Body of pancreas (tissue), 4 donors: ENCODE measurements at regions not wholly inside any gene's neighbourhood (a gene's known extent, or its start where the extent isn't known, plus 50 kb on each side); places are given as distances from the start of the nearest gene placed in this dataset.

Source experiments
- ATAC-seq: fragments of 150-250 bp; one replicate; pipeline ENCODE4 v1.9.1; 2016
- DNase-seq, 4 donors: peaks; one replicate each; pipeline ENCODE4 v3.0.0-alpha.2; 2019
- H3K27ac ChIP-seq, 4 donors: fragments of 200-600 bp; sonication (generic); 1 replicate in 3 of 4; 2 replicates in 1 of 4; pipeline versions ENCODE4 v1.5.1 to v1.6.1; 2016 to 2019; ENCODE audit warnings: mild to moderate bottlenecking in 1 of 4, mixed read lengths in 1 of 4, moderate library complexity in 1 of 4
- H3K27me3 ChIP-seq, 2 donors: fragments of 200-600 bp; sonication (generic); one replicate each; pipeline ENCODE4 v1.6.0; 2016; ENCODE audit warnings: mild to moderate bottlenecking in 1 of 2
- H3K36me3 ChIP-seq, 2 donors: fragments of 200-600 bp; sonication (generic); replicated peaks in 1 of 2; 2 replicates each; pipeline ENCODE4 v1.5.1; 2016; ENCODE audit warnings: low read depth in 2 of 2; ENCODE audit not compliant: insufficient read depth in 1 of 2
- H3K4me1 ChIP-seq: fragments of 200-600 bp; sonication (generic); one replicate; pipeline ENCODE4 v1.6.0; 2016
- H3K4me3 ChIP-seq, 2 donors: fragments of 200-600 bp; sonication (generic); 1 replicate in 1 of 2; 2 replicates in 1 of 2; pipeline ENCODE4 v1.5.1; 2016 to 2019
- H3K9me3 ChIP-seq, 3 donors: fragments of 200-600 bp; sonication (generic); 1 replicate in 2 of 3; 2 replicates in 1 of 3; pipeline ENCODE4 v1.5.1; 2016
- POLR2A ChIP-seq, 3 donors: fragments of 450-650 bp; IDR thresholded peaks; one replicate each; pipeline ENCODE4 v1.6.1; 2016; ENCODE audit warnings: antibody characterized with exemption in 3 of 3, mild to moderate bottlenecking in 2 of 3
- WGBS, 2 donors: methylation state at CpG; one replicate each; pipeline ENCODE4 v1.1.5; 2017; 5-methylcytosine and 5-hydroxymethylcytosine counted together
- intact Hi-C: fragments of 100-400 bp; cut with DNase I; formaldehyde crosslinking; loops from one replicate; pipeline ENCODE4 v1.15.1; 2023
- TF ChIP-seq, protein P1 (sequence below), 7 experiments: fragments of 450-650 bp in 4 of 7; fragments of 200-600 bp in 3 of 7; sonication (generic) in 3 of 7; IDR thresholded peaks; one replicate each; pipeline ENCODE4 v1.5.1; 2016 to 2019; ENCODE audit warnings: antibody characterized with exemption in 7 of 7

DNA sequence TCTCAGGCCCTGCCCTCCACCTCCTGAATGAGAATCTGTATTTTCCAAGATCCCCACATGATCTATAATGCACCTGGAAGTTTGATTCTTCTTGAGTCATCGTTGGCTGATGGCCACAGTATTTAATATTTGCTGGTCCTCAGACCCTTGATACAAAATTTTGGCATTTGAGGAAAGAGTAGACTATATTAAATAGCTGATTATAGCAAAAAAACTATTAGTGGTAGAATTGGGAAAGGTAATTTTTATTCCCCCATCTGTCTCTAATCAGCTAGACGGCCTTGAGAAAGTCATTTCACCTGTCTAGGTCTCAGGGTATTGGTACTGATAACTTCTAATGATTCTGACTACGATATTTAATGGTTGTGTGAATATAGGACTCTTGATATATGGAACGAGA lies 176.8 kb downstream of the BMP2 start:
- Histone ChIP-seq H3K4me3 (no peak overlapping the region), H3K27me3 (no peaks in the 10 kb centered on the region), H3K27ac (no peak overlapping the region), H3K9me3 (no peaks in the 10 kb centered on the region), H3K4me1 (no peaks in the 10 kb centered on the region), H3K36me3 (no peaks in the 10 kb centered on the region)
- 40 to 52% methylated on average over 4 of the region's 4 CpGs for WGBS, 2 donors
- ATAC-seq = no peak
- intact Hi-C loops = no loop called here
- DNase-seq = no peak
- TF ChIP-seq POLR2A (IDR thresholded peaks at IDR 0.05) = no peak
- TF ChIP-seq, protein P1, sequence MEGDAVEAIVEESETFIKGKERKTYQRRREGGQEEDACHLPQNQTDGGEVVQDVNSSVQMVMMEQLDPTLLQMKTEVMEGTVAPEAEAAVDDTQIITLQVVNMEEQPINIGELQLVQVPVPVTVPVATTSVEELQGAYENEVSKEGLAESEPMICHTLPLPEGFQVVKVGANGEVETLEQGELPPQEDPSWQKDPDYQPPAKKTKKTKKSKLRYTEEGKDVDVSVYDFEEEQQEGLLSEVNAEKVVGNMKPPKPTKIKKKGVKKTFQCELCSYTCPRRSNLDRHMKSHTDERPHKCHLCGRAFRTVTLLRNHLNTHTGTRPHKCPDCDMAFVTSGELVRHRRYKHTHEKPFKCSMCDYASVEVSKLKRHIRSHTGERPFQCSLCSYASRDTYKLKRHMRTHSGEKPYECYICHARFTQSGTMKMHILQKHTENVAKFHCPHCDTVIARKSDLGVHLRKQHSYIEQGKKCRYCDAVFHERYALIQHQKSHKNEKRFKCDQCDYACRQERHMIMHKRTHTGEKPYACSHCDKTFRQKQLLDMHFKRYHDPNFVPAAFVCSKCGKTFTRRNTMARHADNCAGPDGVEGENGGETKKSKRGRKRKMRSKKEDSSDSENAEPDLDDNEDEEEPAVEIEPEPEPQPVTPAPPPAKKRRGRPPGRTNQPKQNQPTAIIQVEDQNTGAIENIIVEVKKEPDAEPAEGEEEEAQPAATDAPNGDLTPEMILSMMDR (IDR thresholded peaks at IDR 0.05) = no peak

GRCh38 chr20:6953611-6954010 lies 186.1 kb downstream of the BMP2 start:
- intact Hi-C loops = no loop called here
- H3K27ac ChIP-seq = no peak overlapping the region
- no peak for TF ChIP-seq POLR2A (IDR thresholded peaks at IDR 0.05)
- TF ChIP-seq, protein P1 (IDR thresholded peaks at IDR 0.05) = no peak
- no peak for ATAC-seq
- DNase-seq = no peak
- H3K4me1 ChIP-seq = no peaks in the 10 kb centered on the region
- H3K9me3 ChIP-seq = no peaks in the 10 kb centered on the region
- H3K36me3 ChIP-seq = no peaks in the 10 kb centered on the region
- WGBS, 2 donors = 31 to 33% methylated on average over 1 of the region's 1 CpG
- H3K27me3 ChIP-seq = no peaks in the 10 kb centered on the region
- no peak overlapping the region for H3K4me3 ChIP-seq

DNA sequence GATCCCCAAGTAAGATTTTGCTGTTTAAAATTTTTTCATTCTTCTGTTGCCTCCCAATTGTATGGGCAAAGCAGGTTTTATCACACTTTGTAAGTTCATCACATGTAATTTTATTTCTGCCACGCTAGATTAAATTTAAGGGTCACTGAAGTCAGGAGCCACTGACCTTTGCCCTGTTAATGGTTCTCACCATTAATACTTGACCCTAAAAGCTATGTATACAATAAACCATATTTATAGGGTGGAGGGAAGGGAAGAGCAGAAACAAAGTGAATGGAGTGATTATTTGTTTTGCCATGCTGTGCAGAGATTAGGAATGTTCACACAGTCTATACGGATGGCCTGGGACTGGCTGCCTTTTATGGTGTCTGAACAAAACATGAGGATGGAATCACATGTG lies 186.7 kb downstream of the BMP2 start:
- intact Hi-C loops = no loop called here
- no peak for DNase-seq
- 33 to 47% methylated on average over 2 of the region's 2 CpGs for WGBS, 2 donors
- no peaks in the 10 kb centered on the region for H3K9me3 ChIP-seq
- H3K4me3 ChIP-seq = no peak overlapping the region
- H3K36me3 ChIP-seq = no peaks in the 10 kb centered on the region
- H3K27me3 ChIP-seq = no peaks in the 10 kb centered on the region
- H3K27ac ChIP-seq = no peak overlapping the region
- no peaks in the 10 kb centered on the region for H3K4me1 ChIP-seq
- TF ChIP-seq POLR2A (IDR thresholded peaks at IDR 0.05) = no peak
- TF ChIP-seq, protein P1 (IDR thresholded peaks at IDR 0.05) = no peak
- no peak for ATAC-seq

GRCh38 chr20:6956056-6956455 lies 188.6 kb downstream of the BMP2 start:
- intact Hi-C loops = no loop called here
- Histone ChIP-seq H3K27me3 (no peaks in the 10 kb centered on the region), H3K27ac (no peak overlapping the region), H3K9me3 (no peaks in the 10 kb centered on the region), H3K36me3 (no peaks in the 10 kb centered on the region), H3K4me3 (no peak overlapping the region), H3K4me1 (no peaks in the 10 kb centered on the region)
- TF ChIP-seq POLR2A (IDR thresholded peaks at IDR 0.05) = no peak
- TF ChIP-seq, protein P1 (IDR thresholded peaks at IDR 0.05) = no peak
- no peak for ATAC-seq
- WGBS, 2 donors = 56 to 74% methylated on average over 2 of the region's 2 CpGs
- DNase-seq = no peak

GRCh38 chr20:6956574-6956973 lies 189.1 kb downstream of the BMP2 start:
- Histone ChIP-seq H3K4me3 (no peak overlapping the region), H3K9me3 (no peaks in the 10 kb centered on the region), H3K27me3 (no peaks in the 10 kb centered on the region), H3K27ac (no peak overlapping the region), H3K4me1 (no peaks in the 10 kb centered on the region), H3K36me3 (no peaks in the 10 kb centered on the region)
- TF ChIP-seq, protein P1 (IDR thresholded peaks at IDR 0.05) = no peak
- no peak for TF ChIP-seq POLR2A (IDR thresholded peaks at IDR 0.05)
- intact Hi-C loops = no loop called here
- 45 to 53% methylated on average over 5 of the region's 5 CpGs for WGBS, 2 donors
- DNase-seq (no peak), ATAC-seq (no peak)
